ENCODE measurements at regions not wholly inside any gene's neighbourhood (a gene's known extent, or its start where the extent isn't known, plus 50 kb on each side); places are given as distances from the start of the nearest gene placed in this dataset.

GRCh38 chr10:118407777-118408176 is 65.7 kb upstream of the FAM204A start:
- no peak for TF ChIP-seq CTCF (conservative IDR thresholded peaks at IDR 0.05)
- H3K27me3 Mint-ChIP-seq (ENCODE audit: low read depth) = peaks cover 8% of the 10 kb centered on the region
- H3K9me3 Mint-ChIP-seq = no peaks in the 10 kb centered on the region
- H3K4me3 Mint-ChIP-seq = no peak overlapping the region
- H3K27ac Mint-ChIP-seq (ENCODE audit: unreplicated experiment) = no peak overlapping the region
- H3K36me3 Mint-ChIP-seq (ENCODE audit: low read depth) = no peaks in the 10 kb centered on the region
- DNase-seq (ENCODE audit: low read depth, low spot score) = no peak
- peaks cover 9% of the 10 kb centered on the region for H3K4me1 Mint-ChIP-seq

GRCh38 chr10:118407026-118407425 is 64.9 kb upstream of the FAM204A start:
- no peak overlapping the region for H3K4me3 Mint-ChIP-seq
- DNase-seq (ENCODE audit: low read depth, low spot score) = no peak
- H3K4me1 Mint-ChIP-seq = peaks cover 1% of the 10 kb centered on the region
- peaks cover 8% of the 10 kb centered on the region for H3K27me3 Mint-ChIP-seq (ENCODE audit: low read depth)
- H3K36me3 Mint-ChIP-seq (ENCODE audit: low read depth) = no peaks in the 10 kb centered on the region
- peaks cover 4% of the 10 kb centered on the region for H3K9me3 Mint-ChIP-seq
- TF ChIP-seq CTCF (conservative IDR thresholded peaks at IDR 0.05) = no peak
- H3K27ac Mint-ChIP-seq (ENCODE audit: unreplicated experiment) = no peak overlapping the region

GRCh38 chr10:118405928-118406327 is 63.8 kb upstream of the FAM204A start:
- peaks cover 4% of the 10 kb centered on the region for H3K9me3 Mint-ChIP-seq
- TF ChIP-seq CTCF (conservative IDR thresholded peaks at IDR 0.05) = no peak
- no peaks in the 10 kb centered on the region for H3K36me3 Mint-ChIP-seq (ENCODE audit: low read depth)
- H3K4me3 Mint-ChIP-seq = no peak overlapping the region
- H3K4me1 Mint-ChIP-seq = no peaks in the 10 kb centered on the region
- peaks cover 8% of the 10 kb centered on the region for H3K27me3 Mint-ChIP-seq (ENCODE audit: low read depth)
- no peak overlapping the region for H3K27ac Mint-ChIP-seq (ENCODE audit: unreplicated experiment)
- no peak for DNase-seq (ENCODE audit: low read depth, low spot score)

GRCh38 chr10:118403967-118404366 is 61.8 kb upstream of the FAM204A start:
- DNase-seq (ENCODE audit: low read depth, low spot score) = no peak
- no peak for TF ChIP-seq CTCF (conservative IDR thresholded peaks at IDR 0.05)
- H3K9me3 Mint-ChIP-seq = peaks cover 4% of the 10 kb centered on the region
- no peak overlapping the region for H3K27ac Mint-ChIP-seq (ENCODE audit: unreplicated experiment)
- peaks cover 8% of the 10 kb centered on the region for H3K27me3 Mint-ChIP-seq (ENCODE audit: low read depth)
- H3K4me1 Mint-ChIP-seq = no peaks in the 10 kb centered on the region
- no peaks in the 10 kb centered on the region for H3K36me3 Mint-ChIP-seq (ENCODE audit: low read depth)
- H3K4me3 Mint-ChIP-seq = no peak overlapping the region

GRCh38 chr10:118401708-118402193 is 59.6 kb upstream of the FAM204A start:
- H3K9me3 Mint-ChIP-seq = peaks cover 4% of the 10 kb centered on the region
- peaks cover 8% of the 10 kb centered on the region for H3K27me3 Mint-ChIP-seq (ENCODE audit: low read depth)

More at GRCh38 chr10:118401708-118402193, 59.6 kb upstream of the FAM204A start:
- no peak for DNase-seq (ENCODE audit: low read depth, low spot score)
- no peak for TF ChIP-seq CTCF (conservative IDR thresholded peaks at IDR 0.05)
- no peaks in the 10 kb centered on the region for H3K4me1 Mint-ChIP-seq
- H3K4me3 Mint-ChIP-seq = no peak overlapping the region
- no peaks in the 10 kb centered on the region for H3K36me3 Mint-ChIP-seq (ENCODE audit: low read depth)
- H3K27ac Mint-ChIP-seq (ENCODE audit: unreplicated experiment) = no peak overlapping the region
